Right lobe of liver (tissue), 4 donors: ENCODE measurements at regions not wholly inside any gene's neighbourhood (a gene's known extent, or its start where the extent isn't known, plus 50 kb on each side); places are given as distances from the start of the nearest gene placed in this dataset.

Source experiments
- POLR2A ChIP-seq: fragments of 450-650 bp; IDR thresholded peaks from one replicate; pipeline ENCODE4 v1.6.1; 2017; ENCODE audit warnings: antibody characterized with exemption, mild to moderate bottlenecking
- TF ChIP-seq, protein P1 (sequence below), 4 donors: fragments of 200-600 bp in 3 of 4; fragments of 450-650 bp in 1 of 4; IDR thresholded peaks; one replicate each; pipeline versions ENCODE4 v1.5.1 to v1.8.0; 2016 to 2022; ENCODE audit warnings: antibody characterized with exemption in 4 of 4, mild to moderate bottlenecking in 2 of 4
- donor health status: DM: no; HTN: no; CAD: no.
- donor health status: DM: no; HTN: no; CAD: no.
- donor health status: DM: no; HTN: yes; CAD: no.

DNA sequence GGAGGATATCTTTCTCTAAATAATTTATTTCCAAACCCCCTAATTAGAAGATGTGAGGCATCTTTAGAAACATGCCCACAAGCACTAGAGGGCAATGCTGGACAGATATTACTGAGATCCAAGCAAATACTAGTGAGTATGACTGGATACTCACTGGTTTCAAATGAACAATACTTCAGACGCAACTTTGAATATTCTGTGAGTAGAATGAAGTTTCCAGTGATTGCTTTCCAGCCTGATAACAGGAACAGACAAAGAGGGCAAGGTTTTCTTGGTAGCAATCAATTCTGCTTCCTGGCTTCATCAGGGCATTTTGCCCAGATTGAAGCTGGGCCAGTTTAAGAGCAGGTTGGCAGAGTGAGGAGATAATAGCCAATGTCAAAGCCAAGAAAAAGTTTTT lies 442.6 kb upstream of the PDZRN3 start:
- TF ChIP-seq, protein P1, sequence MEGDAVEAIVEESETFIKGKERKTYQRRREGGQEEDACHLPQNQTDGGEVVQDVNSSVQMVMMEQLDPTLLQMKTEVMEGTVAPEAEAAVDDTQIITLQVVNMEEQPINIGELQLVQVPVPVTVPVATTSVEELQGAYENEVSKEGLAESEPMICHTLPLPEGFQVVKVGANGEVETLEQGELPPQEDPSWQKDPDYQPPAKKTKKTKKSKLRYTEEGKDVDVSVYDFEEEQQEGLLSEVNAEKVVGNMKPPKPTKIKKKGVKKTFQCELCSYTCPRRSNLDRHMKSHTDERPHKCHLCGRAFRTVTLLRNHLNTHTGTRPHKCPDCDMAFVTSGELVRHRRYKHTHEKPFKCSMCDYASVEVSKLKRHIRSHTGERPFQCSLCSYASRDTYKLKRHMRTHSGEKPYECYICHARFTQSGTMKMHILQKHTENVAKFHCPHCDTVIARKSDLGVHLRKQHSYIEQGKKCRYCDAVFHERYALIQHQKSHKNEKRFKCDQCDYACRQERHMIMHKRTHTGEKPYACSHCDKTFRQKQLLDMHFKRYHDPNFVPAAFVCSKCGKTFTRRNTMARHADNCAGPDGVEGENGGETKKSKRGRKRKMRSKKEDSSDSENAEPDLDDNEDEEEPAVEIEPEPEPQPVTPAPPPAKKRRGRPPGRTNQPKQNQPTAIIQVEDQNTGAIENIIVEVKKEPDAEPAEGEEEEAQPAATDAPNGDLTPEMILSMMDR (IDR thresholded peaks at IDR 0.05): peak in 3 of 4 donors; percentile 24 to 40 (median 26)
- TF ChIP-seq POLR2A: no peak
